IgD-negative memory B cell (primary cell): ENCODE measurements at regions not wholly inside any gene's neighbourhood (a gene's known extent, or its start where the extent isn't known, plus 50 kb on each side); places are given as distances from the start of the nearest gene placed in this dataset.
A peak's percentile ranks its signal among the peaks of the same experiment; 100 is the strongest.

ENCODE experiments used
- H3K27ac Mint-ChIP-seq, 3 donors: one replicate each; pipeline ENCODE4 v1.8.0; 2020 to 2022; ENCODE audit warnings: mild to moderate bottlenecking in 3 of 3, mixed read lengths in 3 of 3, moderate library complexity in 1 of 3
- H3K27me3 Mint-ChIP-seq: one replicate; pipeline ENCODE4 v1.8.0; 2021; ENCODE audit warnings: mixed read lengths
- H3K36me3 Mint-ChIP-seq: one replicate; pipeline ENCODE4 v1.8.0; 2020; ENCODE audit warnings: mild to moderate bottlenecking, mixed read lengths
- H3K4me1 Mint-ChIP-seq, 3 donors: one replicate each; pipeline ENCODE4 v1.8.0; 2020 to 2022; ENCODE audit warnings: mixed read lengths in 3 of 3, mild to moderate bottlenecking in 1 of 3
- H3K4me3 Mint-ChIP-seq, 4 donors: one replicate each; pipeline ENCODE4 v1.8.0; 2020 to 2022; ENCODE audit warnings: mild to moderate bottlenecking in 4 of 4, mixed read lengths in 4 of 4, moderate library complexity in 3 of 4
- H3K9me3 Mint-ChIP-seq, 3 donors: one replicate each; pipeline ENCODE4 v1.8.0; 2020 to 2021; ENCODE audit warnings: mixed read lengths in 3 of 3, mild to moderate bottlenecking in 1 of 3

DNA sequence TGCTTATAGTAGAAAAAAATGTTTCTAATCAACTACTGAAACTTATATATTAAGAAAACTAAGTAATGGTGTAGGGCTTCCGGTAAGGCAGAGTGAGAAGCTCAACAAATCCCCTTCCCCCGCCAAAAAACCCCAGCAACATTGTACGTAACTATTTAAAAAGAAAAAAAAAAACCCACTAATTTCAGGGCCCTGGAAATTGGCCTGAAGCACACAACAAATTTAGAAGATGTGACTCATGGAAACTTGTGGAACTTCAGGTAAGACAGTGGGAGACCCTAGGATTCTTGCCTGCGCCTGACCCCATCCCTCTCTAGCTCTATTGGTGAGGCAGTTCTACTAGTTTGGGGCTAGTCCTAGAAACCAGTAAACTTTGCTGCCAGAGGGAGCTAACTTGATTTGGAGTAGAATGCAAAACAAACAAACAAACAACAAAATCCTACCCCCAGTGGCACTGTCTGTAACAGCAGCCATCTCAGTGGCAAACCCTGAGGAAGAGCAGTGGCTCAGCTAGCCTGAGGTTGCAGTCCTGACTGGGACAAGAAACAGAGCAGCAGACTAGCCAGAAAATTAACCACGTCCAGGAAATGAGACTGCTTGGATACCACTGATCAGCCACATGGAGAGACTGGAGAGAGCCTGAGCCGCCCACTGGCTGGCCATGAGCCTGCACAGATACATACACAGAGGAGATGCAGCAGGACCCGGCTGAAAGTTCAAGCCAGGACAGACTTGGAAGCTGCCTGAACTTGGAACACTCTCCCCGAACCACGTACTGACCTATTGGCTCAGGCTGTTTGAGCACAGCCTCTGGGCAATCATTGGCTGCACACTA, 135.1 kb downstream of the TBXT start:
- Mint-ChIP-seq H3K4me1 (no peaks in the 10 kb centered on the region), H3K27me3 (peaks cover 3% of the 10 kb centered on the region), H3K9me3 (peaks cover 2 to 7% (median 3%) of the 10 kb centered on the region in 3 donors), H3K27ac (no peak overlapping the region), H3K36me3 (peaks cover 3% of the 10 kb centered on the region), H3K4me3 (no peak overlapping the region)

DNA sequence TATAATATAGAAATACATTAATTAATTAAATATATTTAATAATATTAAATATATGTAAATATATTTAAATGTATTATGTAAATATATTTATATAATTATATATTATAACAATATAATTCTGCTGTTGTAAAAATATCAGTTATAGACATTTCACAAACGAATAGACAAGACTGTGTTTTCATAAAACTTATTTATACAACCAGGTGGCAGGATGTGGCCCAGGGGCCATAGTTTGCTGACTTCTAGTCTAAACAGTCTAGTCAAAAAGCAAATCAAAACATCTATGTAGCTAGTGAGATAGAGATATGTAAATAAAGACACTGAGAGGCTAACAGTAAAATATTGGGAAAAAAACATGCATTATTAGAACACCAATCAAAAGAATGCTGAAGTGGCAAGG, 136.4 kb downstream of the TBXT start:
- no peak overlapping the region for H3K27ac Mint-ChIP-seq
- no peaks in the 10 kb centered on the region for H3K4me1 Mint-ChIP-seq
- no peaks in the 10 kb centered on the region for H3K36me3 Mint-ChIP-seq
- peaks cover 0 to 3% (median 1%) of the 10 kb centered on the region in 3 donors for H3K9me3 Mint-ChIP-seq
- peaks cover 3% of the 10 kb centered on the region for H3K27me3 Mint-ChIP-seq
- H3K4me3 Mint-ChIP-seq, result no peak overlapping the region

DNA sequence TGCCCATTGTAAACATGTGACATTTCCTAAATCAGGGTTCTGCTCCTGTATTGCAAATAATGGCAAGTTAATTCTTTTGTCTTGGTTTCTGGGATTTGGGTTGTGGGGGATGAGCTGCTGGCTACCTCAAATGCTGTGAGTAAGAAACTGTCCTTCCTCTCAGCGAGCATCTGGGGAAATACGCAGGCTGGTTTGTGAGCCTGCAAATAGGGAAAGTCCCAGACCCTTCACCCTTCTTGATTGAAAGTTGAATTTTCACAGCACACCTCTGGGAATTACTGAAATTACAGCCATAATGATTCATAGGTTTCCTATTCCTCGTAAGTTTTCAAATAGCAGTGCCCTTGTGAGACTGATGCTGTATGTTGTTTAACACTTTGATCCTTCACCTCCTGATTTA, 138.1 kb downstream of the TBXT start:
- no peaks in the 10 kb centered on the region for H3K36me3 Mint-ChIP-seq

DNA sequence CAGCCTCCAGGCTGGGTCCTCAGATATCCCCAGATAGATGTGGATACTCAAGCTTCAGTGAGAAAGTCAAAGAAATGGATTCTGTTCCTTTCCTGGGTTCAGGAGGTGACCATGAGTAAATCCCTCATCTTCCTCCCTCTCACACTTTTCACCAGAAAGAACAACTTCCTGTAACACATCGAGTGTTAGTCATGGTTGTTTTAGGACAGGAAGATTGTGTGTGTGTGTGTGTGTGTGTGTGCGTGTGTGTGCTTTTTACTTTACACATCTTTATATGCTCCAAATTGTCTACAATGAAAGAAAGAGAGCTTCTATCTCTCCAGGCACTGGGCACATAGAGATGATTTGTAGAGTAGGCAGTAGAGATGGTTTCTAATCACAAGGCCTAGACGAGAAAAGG, 139.9 kb downstream of the TBXT start:
- H3K36me3 Mint-ChIP-seq, result no peaks in the 10 kb centered on the region
- H3K27ac Mint-ChIP-seq, result no peak overlapping the region
- peaks cover 0 to 9% (median 0%) of the 10 kb centered on the region in 3 donors for H3K9me3 Mint-ChIP-seq
- H3K4me1 Mint-ChIP-seq, result no peaks in the 10 kb centered on the region
- H3K4me3 Mint-ChIP-seq, result no peak overlapping the region
- H3K27me3 Mint-ChIP-seq, result peaks cover 7% of the 10 kb centered on the region

More for the DNA sequence above, 138.1 kb downstream of the TBXT start:
- Mint-ChIP-seq H3K27me3 (peaks cover 7% of the 10 kb centered on the region), H3K27ac (no peak overlapping the region), H3K9me3 (peaks cover 0 to 7% (median 1%) of the 10 kb centered on the region in 3 donors), H3K4me3 (no peak overlapping the region), H3K4me1 (no peaks in the 10 kb centered on the region)

DNA sequence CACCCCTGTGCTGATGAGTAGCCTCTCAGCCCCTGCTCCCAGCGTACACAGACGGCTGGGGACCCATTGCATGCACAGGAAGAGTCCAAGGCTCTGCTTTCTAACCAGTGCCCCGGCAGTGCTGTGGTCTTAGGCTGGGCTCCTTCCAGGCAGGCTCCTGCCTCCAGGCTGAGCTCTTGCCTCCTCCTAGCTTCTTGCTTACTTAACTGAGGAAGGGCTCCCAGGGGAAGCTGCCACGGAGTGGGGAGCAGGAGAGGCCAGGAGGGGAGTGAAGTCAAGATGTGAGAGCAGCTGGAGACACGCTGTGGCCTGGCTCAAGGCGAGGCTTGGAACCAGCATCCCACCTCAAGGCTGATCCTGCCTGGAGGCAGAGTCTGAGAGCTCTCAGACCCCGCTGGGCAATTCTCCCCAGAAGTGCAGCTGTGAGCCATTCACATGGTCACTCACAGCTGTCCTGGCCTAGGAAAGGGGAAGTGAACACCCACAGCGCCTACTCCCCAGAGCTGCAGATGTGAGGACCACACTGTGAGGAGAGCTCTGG, 141.0 kb downstream of the TBXT start:
- Mint-ChIP-seq H3K27ac (no peak overlapping the region), H3K9me3 (peaks cover 0 to 9% (median 0%) of the 10 kb centered on the region in 3 donors), H3K4me3 (no peak overlapping the region), H3K36me3 (no peaks in the 10 kb centered on the region), H3K27me3 (peaks cover 5% of the 10 kb centered on the region), H3K4me1 (no peaks in the 10 kb centered on the region)

DNA sequence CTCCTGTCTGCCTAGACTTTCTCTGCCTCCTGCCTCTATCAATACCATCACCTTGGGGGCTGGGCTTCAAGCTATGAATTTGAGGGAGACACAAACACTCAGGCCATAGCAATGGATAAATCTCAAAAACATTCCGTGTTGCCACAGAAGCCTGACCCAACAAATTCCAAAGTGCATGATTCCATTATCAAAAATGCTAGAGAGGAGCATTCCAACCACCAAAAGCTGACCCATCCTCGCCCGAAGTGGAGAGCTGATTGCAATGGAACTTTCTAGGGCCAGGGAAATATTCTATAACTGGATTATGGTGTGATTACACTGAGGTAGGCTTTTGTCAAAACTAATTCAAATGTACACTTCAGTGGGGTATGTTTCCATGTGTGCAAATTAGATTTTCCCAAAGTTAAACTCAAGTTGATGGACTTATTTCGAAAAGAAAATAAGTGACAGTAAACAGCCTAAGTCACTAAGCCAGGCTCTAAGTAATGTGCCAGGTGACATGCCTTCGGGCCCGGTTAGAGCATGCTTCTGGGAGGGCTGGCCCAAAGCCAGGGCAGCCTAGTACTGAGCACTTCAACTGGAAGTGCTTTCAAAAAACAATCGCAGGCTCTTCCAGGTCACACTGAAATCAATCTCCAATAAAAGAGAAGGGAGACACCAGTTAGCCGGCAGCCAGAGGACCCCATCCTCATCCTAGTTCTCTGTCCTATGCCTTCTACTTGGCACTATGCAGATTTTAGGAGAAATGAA, 142.3 kb downstream of the TBXT start:
- Mint-ChIP-seq H3K36me3 (no peaks in the 10 kb centered on the region), H3K9me3 (peaks cover 0 to 12% (median 0%) of the 10 kb centered on the region in 3 donors), H3K27me3 (peaks cover 5% of the 10 kb centered on the region), H3K27ac (no peak overlapping the region), H3K4me3 (no peak overlapping the region), H3K4me1 (no peaks in the 10 kb centered on the region)

DNA sequence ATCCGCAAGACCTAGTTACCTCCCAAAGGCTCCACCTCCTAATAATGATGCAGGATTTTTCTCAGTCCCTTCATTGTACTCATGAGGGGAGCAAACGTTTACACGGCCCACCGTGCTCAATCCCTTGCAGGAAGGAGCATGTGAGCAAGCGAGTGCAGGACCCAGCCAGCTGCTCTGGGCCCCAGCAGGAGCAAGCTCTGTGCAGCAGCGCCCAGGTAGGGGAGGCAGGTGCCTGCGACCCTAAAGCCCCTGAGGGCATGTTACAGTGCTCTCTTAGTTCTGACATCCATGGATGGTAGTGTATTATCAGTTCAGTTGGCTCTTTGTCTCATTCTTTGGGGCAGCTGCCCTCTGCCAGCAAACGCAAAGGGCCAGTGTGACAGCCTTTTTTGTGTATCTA, 143.4 kb downstream of the TBXT start:
- Mint-ChIP-seq H3K9me3 (peaks cover 0 to 17% (median 3%) of the 10 kb centered on the region in 3 donors), H3K4me3 (no peak overlapping the region), H3K36me3 (no peaks in the 10 kb centered on the region), H3K4me1 (no peaks in the 10 kb centered on the region), H3K27me3 (peaks cover 5% of the 10 kb centered on the region), H3K27ac (no peak overlapping the region)

DNA sequence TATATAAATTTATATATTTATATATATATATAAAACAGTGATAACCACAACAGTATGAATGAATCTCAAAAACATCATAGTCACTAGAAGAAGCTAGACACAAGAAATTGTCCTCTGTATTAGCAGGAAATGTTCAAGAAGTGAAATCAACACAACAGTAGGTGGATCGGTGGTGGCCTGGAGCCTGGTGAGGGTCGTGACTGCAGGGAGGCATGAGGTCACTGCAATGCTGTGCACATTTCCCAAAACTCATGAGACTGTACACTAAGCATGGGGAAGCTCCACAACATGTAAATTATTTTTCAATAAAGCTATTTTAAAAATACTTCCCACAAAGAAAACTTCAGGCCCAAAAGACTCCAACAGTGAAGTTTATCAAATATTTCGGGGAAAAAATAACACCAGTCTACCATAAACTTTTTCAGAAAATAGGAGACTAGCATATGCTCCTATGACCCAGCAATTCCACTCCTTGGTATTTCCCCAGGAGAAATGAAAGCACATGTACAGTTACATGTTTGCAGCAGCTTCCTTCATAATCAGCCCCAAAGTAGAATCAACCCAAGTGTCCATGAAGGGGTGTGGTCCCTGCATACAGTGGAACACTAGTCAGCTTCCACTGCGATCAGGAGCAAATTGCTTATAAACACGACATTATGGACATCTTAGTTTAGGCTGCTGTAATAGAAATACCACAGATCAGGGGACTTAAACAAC, 144.2 kb downstream of the TBXT start:
- H3K4me1 Mint-ChIP-seq, result no peaks in the 10 kb centered on the region
- H3K4me3 Mint-ChIP-seq, result no peak overlapping the region
- no peak overlapping the region for H3K27ac Mint-ChIP-seq
- peaks cover 0 to 17% (median 3%) of the 10 kb centered on the region in 3 donors for H3K9me3 Mint-ChIP-seq
- H3K36me3 Mint-ChIP-seq, result no peaks in the 10 kb centered on the region
- peaks cover 4% of the 10 kb centered on the region for H3K27me3 Mint-ChIP-seq

DNA sequence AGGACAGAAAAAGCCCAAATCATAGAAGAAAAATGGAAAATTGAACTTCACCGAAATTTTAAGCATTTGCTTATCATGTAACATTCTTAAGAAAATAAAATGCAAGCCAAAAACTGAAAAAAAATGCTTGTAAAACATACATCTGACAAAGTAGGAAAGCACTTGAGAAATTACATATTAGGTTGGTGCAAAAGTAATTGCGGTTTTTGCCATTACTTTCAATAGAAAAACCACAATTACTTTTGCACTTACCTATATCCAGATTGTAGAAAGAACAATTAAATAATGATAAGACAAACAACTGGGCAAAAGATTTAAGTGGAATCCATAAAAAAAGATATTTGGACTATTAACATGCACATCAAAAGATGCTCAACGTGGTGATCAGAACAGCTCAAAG, 146.2 kb downstream of the TBXT start:
- Mint-ChIP-seq H3K36me3 (no peaks in the 10 kb centered on the region), H3K9me3 (peaks cover 4 to 31% (median 8%) of the 10 kb centered on the region in 3 donors), H3K4me3 (no peak overlapping the region), H3K27ac (no peak overlapping the region), H3K27me3 (peaks cover 4% of the 10 kb centered on the region), H3K4me1 (no peaks in the 10 kb centered on the region)

DNA sequence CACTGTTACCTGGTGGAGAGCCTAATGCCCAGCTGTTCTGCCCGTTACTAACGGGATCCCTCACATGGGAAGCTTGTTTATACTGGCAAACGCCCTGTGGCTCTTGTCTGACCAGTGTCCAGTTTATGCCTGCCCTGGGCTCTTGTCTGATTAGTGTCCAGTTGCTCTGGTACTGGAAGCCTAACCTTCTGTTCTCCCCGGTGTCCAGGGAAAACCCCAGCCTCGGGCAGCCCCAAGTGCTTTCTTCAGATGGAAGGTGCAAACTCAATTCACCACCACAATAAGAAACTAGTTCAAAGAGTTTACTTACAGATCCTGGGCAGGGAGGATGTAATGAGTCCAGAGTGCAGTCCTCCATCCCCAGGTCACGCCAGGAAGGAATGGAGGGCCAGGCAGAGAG, 148.4 kb downstream of the TBXT start:
- no peaks in the 10 kb centered on the region for H3K36me3 Mint-ChIP-seq
- H3K27me3 Mint-ChIP-seq, result peaks cover 3% of the 10 kb centered on the region
- H3K9me3 Mint-ChIP-seq, result peaks cover 4 to 36% (median 12%) of the 10 kb centered on the region in 3 donors
- H3K4me1 Mint-ChIP-seq, result no peaks in the 10 kb centered on the region
- H3K27ac Mint-ChIP-seq, result peak overlapping the region in 1 of 3 donors; percentile 59
- H3K4me3 Mint-ChIP-seq, result no peak overlapping the region

DNA sequence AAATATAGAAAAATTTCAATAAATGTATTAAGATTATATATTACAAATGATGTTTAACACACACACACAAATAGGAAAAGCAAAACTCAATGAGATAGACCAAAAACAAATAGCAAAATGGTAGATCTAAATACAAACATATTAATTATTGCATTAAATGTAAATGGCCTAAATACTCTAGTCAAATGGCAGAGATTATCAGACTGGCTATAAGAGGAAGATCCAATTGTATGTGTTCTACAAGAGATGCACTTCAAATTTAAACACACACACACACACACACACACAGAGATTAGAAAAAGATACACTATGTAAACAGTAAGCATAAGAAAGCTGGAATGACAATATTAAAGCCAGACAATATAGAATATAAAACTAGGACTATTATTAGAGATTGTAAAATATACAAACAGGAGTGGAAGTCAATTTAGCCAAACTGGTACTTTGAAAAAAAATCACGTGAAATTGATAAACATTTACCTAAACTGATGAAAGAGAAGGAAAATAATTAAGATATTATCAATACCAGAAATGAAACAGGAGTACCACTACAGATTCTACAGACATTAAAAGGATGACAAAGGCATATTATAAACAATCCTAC, 150.5 kb downstream of the TBXT start:
- no peak overlapping the region for H3K4me3 Mint-ChIP-seq
- H3K9me3 Mint-ChIP-seq, result peaks cover 4 to 32% (median 12%) of the 10 kb centered on the region in 3 donors
- no peaks in the 10 kb centered on the region for H3K36me3 Mint-ChIP-seq
- peaks cover 4% of the 10 kb centered on the region for H3K27me3 Mint-ChIP-seq
- no peak overlapping the region for H3K27ac Mint-ChIP-seq
- H3K4me1 Mint-ChIP-seq, result no peaks in the 10 kb centered on the region

DNA sequence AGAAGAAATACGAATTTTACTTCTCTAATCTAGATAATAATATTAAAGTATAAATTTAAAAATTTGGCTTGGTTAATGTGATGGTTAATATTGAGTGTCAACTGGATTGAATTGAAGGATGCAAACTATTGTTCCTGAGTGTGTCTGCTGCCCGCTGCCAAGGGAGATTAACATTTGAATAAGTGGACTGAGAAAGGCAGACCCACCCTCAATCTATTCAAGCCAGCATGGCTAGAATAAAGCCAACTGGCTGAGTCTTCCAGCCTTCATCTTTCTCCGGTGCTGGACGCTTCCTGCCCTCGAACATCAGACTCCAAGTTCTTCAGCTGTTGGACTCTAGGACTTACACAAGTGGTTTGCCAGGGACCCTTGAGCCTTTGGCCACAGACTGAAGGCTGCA, 152.7 kb downstream of the TBXT start:
- H3K4me3 Mint-ChIP-seq, result no peak overlapping the region
- peaks cover 8 to 27% (median 13%) of the 10 kb centered on the region in 3 donors for H3K9me3 Mint-ChIP-seq
- no peaks in the 10 kb centered on the region for H3K4me1 Mint-ChIP-seq
- no peaks in the 10 kb centered on the region for H3K36me3 Mint-ChIP-seq
- peaks cover 13% of the 10 kb centered on the region for H3K27me3 Mint-ChIP-seq
- no peak overlapping the region for H3K27ac Mint-ChIP-seq

DNA sequence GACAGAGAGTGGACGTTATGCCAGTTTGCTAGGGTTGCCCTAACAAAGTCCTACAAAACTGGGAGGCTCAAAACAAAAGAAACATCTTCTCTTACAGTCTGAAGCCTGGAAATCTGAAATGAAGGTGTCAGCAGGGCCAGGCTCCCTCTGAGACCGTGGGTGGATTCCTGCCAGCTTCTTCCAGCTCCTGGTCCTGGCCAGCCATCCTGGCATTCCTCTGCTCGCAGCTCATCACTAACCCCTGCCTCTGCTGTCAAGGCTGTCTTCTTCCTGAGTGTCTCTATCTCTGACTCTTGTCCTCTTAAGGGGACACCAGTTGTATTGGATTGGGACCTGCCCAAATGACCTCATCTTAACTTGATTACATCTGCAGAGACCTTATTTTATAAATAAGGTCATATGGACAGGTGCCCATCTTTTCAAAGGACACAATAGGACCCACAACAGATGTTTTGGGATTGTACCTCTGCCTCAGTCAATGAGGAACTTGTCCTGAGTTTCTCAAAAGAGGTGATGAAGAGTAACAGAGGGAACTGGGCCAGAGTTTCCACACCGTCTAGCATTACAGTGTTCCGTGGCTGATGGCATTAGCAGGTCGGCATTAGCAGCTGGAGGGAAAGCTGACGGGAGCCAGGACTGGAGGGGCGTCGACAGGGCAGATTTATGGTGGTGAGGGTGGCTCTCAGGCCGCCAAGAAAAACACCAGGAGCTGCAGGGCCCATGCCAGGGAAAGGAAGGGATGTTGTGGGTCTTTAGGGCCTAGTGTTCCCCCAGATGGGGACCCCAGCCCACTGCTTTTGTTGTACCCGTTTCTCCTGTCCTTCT, 157.3 kb downstream of the TBXT start:
- Mint-ChIP-seq H3K27ac (no peak overlapping the region), H3K4me3 (peak overlapping the region in 1 of 4 donors; percentile 11), H3K4me1 (no peaks in the 10 kb centered on the region), H3K9me3 (peaks cover 0 to 4% (median 4%) of the 10 kb centered on the region in 3 donors), H3K27me3 (peaks cover 42% of the 10 kb centered on the region), H3K36me3 (no peaks in the 10 kb centered on the region)
